A549 (cell line): ENCODE measurements at regions not wholly inside any gene's neighbourhood (a gene's known extent, or its start where the extent isn't known, plus 50 kb on each side); places are given as distances from the start of the nearest gene placed in this dataset.

ENCODE experiments used
- EP300 ChIP-seq, 2 experiments: fragments of >200 bp; sonication (Bioruptor Twin); formaldehyde crosslinking; IDR thresholded peaks; 2 replicates in 1 of 2; 3 replicates in 1 of 2; pipeline ENCODE4 v1.6.1; 2016 to 2017
- FOSL2 ChIP-seq, 2 experiments: fragments of 450-650 bp in 1 of 2; fragments of >200 bp in 1 of 2; sonication (Bioruptor Twin) in 1 of 2; formaldehyde crosslinking; IDR thresholded peaks; 2 replicates each; pipeline versions ENCODE4 v1.5.0 to v1.6.1; 2016 to 2020; ENCODE audit warnings: mild to moderate bottlenecking in 1 of 2, moderate library complexity in 1 of 2
- HDAC2 ChIP-seq: fragments of 200-600 bp; sonication (generic); IDR thresholded peaks from 2 replicates; pipeline ENCODE4 v1.6.1; 2016
- HOXA7 ChIP-seq: fragments of 250-450 bp; sonication (Bioruptor Pico); IDR thresholded peaks from 2 replicates; pipeline ENCODE4 v1.5.0; 2020; ENCODE audit warnings: mild to moderate bottlenecking, moderate library complexity
- NR3C1 ChIP-seq: fragments of >200 bp; sonication (Bioruptor Twin); formaldehyde crosslinking; IDR thresholded peaks from 3 replicates; pipeline ENCODE4 v1.6.1; 2017
- TF ChIP-seq, protein P1 (sequence below): fragments of >200 bp; sonication (Bioruptor Twin); formaldehyde crosslinking; IDR thresholded peaks from 3 replicates; pipeline ENCODE4 v1.5.1; 2016
- TF ChIP-seq, protein P2 (sequence below): fragments of 450-650 bp; IDR thresholded peaks from 2 replicates; pipeline ENCODE4 v1.6.1; 2014; ENCODE audit warnings: antibody characterized with exemption

DNA sequence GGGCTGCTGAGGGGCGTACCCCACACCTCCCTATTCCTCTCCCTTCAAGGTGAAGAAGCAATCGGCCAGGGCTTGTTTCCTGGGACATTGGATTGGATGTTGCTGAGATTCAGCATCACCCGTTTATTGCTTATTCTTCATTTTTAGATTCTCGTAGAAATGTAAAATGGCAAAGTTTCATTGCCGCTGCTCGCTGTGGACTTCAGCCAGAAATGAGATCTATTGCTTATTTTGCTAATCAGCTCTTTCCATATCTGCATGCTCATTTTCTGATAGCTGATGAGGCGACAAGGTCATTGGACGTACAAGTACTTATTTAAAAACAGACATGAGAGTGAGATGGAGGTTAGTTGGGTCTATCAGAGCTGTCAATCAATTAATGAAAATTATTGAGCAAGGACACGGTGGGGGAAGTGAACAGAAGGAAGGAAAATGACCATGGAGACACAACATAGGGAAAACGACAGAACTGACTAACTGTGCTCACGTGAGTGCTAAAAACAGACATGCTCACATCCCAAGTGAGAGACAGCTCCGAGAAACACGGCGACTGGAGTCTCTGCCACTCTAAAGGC lies 471.2 kb downstream of the NR2F2 start:
- TF ChIP-seq, protein P1, sequence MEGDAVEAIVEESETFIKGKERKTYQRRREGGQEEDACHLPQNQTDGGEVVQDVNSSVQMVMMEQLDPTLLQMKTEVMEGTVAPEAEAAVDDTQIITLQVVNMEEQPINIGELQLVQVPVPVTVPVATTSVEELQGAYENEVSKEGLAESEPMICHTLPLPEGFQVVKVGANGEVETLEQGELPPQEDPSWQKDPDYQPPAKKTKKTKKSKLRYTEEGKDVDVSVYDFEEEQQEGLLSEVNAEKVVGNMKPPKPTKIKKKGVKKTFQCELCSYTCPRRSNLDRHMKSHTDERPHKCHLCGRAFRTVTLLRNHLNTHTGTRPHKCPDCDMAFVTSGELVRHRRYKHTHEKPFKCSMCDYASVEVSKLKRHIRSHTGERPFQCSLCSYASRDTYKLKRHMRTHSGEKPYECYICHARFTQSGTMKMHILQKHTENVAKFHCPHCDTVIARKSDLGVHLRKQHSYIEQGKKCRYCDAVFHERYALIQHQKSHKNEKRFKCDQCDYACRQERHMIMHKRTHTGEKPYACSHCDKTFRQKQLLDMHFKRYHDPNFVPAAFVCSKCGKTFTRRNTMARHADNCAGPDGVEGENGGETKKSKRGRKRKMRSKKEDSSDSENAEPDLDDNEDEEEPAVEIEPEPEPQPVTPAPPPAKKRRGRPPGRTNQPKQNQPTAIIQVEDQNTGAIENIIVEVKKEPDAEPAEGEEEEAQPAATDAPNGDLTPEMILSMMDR = no peak
- no peak for TF ChIP-seq EP300 (IDR thresholded peaks at IDR 0.05)
- TF ChIP-seq NR3C1 = no peak
- TF ChIP-seq, protein P2, sequence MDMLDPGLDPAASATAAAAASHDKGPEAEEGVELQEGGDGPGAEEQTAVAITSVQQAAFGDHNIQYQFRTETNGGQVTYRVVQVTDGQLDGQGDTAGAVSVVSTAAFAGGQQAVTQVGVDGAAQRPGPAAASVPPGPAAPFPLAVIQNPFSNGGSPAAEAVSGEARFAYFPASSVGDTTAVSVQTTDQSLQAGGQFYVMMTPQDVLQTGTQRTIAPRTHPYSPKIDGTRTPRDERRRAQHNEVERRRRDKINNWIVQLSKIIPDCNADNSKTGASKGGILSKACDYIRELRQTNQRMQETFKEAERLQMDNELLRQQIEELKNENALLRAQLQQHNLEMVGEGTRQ = no peak
- no peak for TF ChIP-seq HOXA7 (CRISPR knock-in tag)
- no peak for TF ChIP-seq FOSL2 (IDR thresholded peaks at IDR 0.05)
- no peak for TF ChIP-seq FOSL2 (CRISPR knock-in tag; IDR thresholded peaks at IDR 0.05)
- TF ChIP-seq HDAC2 = no peak
